Smooth muscle cell (in vitro differentiated cells): ENCODE measurements at regions not wholly inside any gene's neighbourhood (a gene's known extent, or its start where the extent isn't known, plus 50 kb on each side); places are given as distances from the start of the nearest gene placed in this dataset.

ENCODE experiments used
- DNase-seq: peaks from one replicate; lab custom pipeline; 2025; ENCODE audit not compliant: unreplicated experiment; lab: John Stamatoyannopoulos, UW
- H2AFZ ChIP-seq: fragments of 200-600 bp; sonication (generic); 2 replicates; pipeline ENCODE4 v1.6.0; 2016; ENCODE audit warnings: antibody characterized with exemption, low read depth, mild to moderate bottlenecking
- H3F3A ChIP-seq: fragments of 200-600 bp; sonication (generic); 2 replicates; pipeline ENCODE4 v1.6.0; 2017; ENCODE audit warnings: antibody characterized with exemption, low read depth
- H3K27ac ChIP-seq: fragments of 200-600 bp; sonication (generic); 2 replicates; pipeline ENCODE4 v1.5.1; 2016; ENCODE audit warnings: low read depth, mild to moderate bottlenecking
- H3K27me3 ChIP-seq: fragments of 200-600 bp; sonication (generic); 2 replicates; pipeline ENCODE4 v1.6.1; 2016; ENCODE audit warnings: low read depth, mild to moderate bottlenecking
- H3K36me3 ChIP-seq: fragments of 200-600 bp; sonication (generic); 2 replicates; pipeline ENCODE4 v1.5.1; 2016; ENCODE audit warnings: low read depth
- H3K4me1 ChIP-seq: fragments of 200-600 bp; sonication (generic); 2 replicates; pipeline ENCODE4 v1.5.1; 2016; ENCODE audit warnings: low read depth
- H3K4me2 ChIP-seq: fragments of 200-600 bp; sonication (generic); 2 replicates; pipeline ENCODE4 v1.6.0; 2016; ENCODE audit warnings: mild to moderate bottlenecking
- H3K4me3 ChIP-seq: fragments of 200-600 bp; sonication (generic); 2 replicates; pipeline ENCODE4 v1.5.1; 2016; ENCODE audit warnings: mild to moderate bottlenecking
- H3K79me2 ChIP-seq: fragments of 200-600 bp; sonication (generic); 2 replicates; pipeline ENCODE4 v1.6.0; 2016; ENCODE audit warnings: low read depth, mild to moderate bottlenecking
- H3K9ac ChIP-seq: fragments of 200-600 bp; sonication (generic); 2 replicates; pipeline ENCODE4 v1.6.0; 2016; ENCODE audit warnings: low read depth
- H3K9me3 ChIP-seq: fragments of 200-600 bp; sonication (generic); replicated peaks from 2 replicates; pipeline ENCODE4 v1.5.1; 2016; ENCODE audit warnings: low read depth
- H4K20me1 ChIP-seq: fragments of 200-600 bp; sonication (generic); 2 replicates; pipeline ENCODE4 v1.6.0; 2016; ENCODE audit warnings: low read depth
- CTCF ChIP-seq: fragments of 200-600 bp; sonication (generic); IDR thresholded peaks from 2 replicates; pipeline ENCODE4 v1.5.1; 2017; ENCODE audit warnings: borderline replicate concordance, mild to moderate bottlenecking, antibody characterized with exemption; ENCODE audit not compliant: insufficient read depth, poor library complexity, severe bottlenecking
- WGBS: methylation state at CpG from one replicate; pipeline ENCODE4 v1.1.7; 2016; ENCODE audit warnings: low lambda C conversion rate; 5-methylcytosine and 5-hydroxymethylcytosine counted together

- TF ChIP-seq CTCF, result no peak
Measured at GRCh38 chr13:55820817-55821216, 1319.9 kb upstream of the PRR20A start.

DNA sequence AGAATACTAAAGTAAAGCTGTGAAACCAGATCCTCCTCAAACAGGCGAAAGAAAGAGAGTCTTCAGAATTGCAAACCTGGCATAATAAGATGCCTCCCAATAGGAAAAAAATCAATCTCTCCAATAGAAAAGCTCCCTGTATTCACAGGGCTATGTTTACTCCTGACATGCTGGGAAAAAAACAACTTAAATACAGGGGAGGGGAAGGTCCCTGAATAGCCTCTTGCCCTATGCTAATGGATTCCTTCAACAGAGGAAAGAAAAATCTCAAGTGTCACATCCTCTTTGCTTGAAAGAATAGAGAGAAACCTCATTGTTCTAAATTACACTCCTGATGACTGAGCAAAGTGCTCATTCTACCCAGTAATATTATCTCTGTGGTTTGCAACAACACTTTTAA, 1271.1 kb upstream of the PRR20A start:
- Histone ChIP-seq H3K9ac (no peak overlapping the region), H3K4me1 (no peaks in the 10 kb centered on the region), H3K4me3 (no peak overlapping the region), H3K4me2 (no peak overlapping the region), H3K36me3 (no peaks in the 10 kb centered on the region), H3F3A (no peaks in the 10 kb centered on the region), H3K27me3 (no peaks in the 10 kb centered on the region), H3K27ac (no peak overlapping the region), H3K79me2 (no peaks in the 10 kb centered on the region), H2AFZ (no peak overlapping the region), H4K20me1 (no peaks in the 10 kb centered on the region), H3K9me3 (no peaks in the 10 kb centered on the region)
- 76% methylated on average over 1 of the region's 1 CpG for WGBS
- DNase-seq, result no peak
- TF ChIP-seq CTCF, result no peak

More at GRCh38 chr13:55820817-55821216, 1319.9 kb upstream of the PRR20A start:
- Histone ChIP-seq H3K27me3 (no peaks in the 10 kb centered on the region), H3K4me3 (no peak overlapping the region), H3F3A (no peaks in the 10 kb centered on the region), H4K20me1 (no peaks in the 10 kb centered on the region), H2AFZ (no peak overlapping the region), H3K9me3 (no peaks in the 10 kb centered on the region), H3K36me3 (no peaks in the 10 kb centered on the region), H3K79me2 (no peaks in the 10 kb centered on the region), H3K27ac (no peak overlapping the region), H3K9ac (no peak overlapping the region), H3K4me2 (no peak overlapping the region), H3K4me1 (no peaks in the 10 kb centered on the region)
- WGBS, result 91% methylated on average over 2 of the region's 2 CpGs
- no peak for DNase-seq

- H3K4me1 ChIP-seq, result no peaks in the 10 kb centered on the region
- no peak for DNase-seq
- no peaks in the 10 kb centered on the region for H3K9me3 ChIP-seq
- H2AFZ ChIP-seq, result no peak overlapping the region
- H4K20me1 ChIP-seq, result no peaks in the 10 kb centered on the region
- H3K9ac ChIP-seq, result no peak overlapping the region
- no peak overlapping the region for H3K27ac ChIP-seq
- H3K79me2 ChIP-seq, result no peaks in the 10 kb centered on the region
- H3K36me3 ChIP-seq, result no peaks in the 10 kb centered on the region
- no peak for TF ChIP-seq CTCF
- H3K4me3 ChIP-seq, result no peak overlapping the region
- H3K4me2 ChIP-seq, result no peak overlapping the region
- no peaks in the 10 kb centered on the region for H3K27me3 ChIP-seq
- whole genome bisulfite sequencing, result 94% methylated on average over 1 of the region's 1 CpG
- no peaks in the 10 kb centered on the region for H3F3A ChIP-seq
Measured at GRCh38 chr13:55887561-55887960, 1253.2 kb upstream of the PRR20A start.

DNA sequence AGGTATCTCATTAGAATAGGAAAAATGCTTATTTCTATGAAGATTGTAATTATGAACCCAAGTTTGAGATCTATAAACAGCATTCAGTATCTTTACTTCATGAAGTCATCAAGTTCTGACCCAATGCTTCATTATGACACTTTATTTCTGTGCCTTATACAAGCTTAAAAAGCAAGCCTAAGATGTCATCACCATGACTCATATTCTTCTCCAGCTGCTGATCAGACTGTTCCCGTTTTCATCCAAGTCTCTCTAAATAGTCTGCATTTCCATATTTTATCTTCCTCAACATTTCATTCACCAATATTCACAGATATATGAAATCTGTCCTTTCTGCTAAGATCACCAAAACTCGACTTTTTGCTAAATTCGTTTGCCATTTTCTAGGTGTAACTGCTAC, 1247.2 kb upstream of the PRR20A start:
- no peaks in the 10 kb centered on the region for H3K4me1 ChIP-seq
- H3F3A ChIP-seq, result no peaks in the 10 kb centered on the region
- no peak overlapping the region for H3K9ac ChIP-seq
- H3K9me3 ChIP-seq, result no peaks in the 10 kb centered on the region
- no peaks in the 10 kb centered on the region for H3K36me3 ChIP-seq
- no peak for DNase-seq
- TF ChIP-seq CTCF, result no peak
- no peak overlapping the region for H3K4me3 ChIP-seq
- H3K79me2 ChIP-seq, result no peaks in the 10 kb centered on the region
- H3K4me2 ChIP-seq, result no peak overlapping the region
- no peak overlapping the region for H3K27ac ChIP-seq
- H2AFZ ChIP-seq, result no peak overlapping the region
- 65% methylated on average over 3 of the region's 3 CpGs for WGBS
- no peaks in the 10 kb centered on the region for H3K27me3 ChIP-seq
- H4K20me1 ChIP-seq, result no peaks in the 10 kb centered on the region
